IPS-18a (cell line): ENCODE measurements at regions not wholly inside any gene's neighbourhood (a gene's known extent, or its start where the extent isn't known, plus 50 kb on each side); places are given as distances from the start of the nearest gene placed in this dataset.

Experiments
- H3K27ac ChIP-seq: one replicate; pipeline ENCODE4 v1.5.1; 2013; ENCODE audit warnings: low read length
- H3K27me3 ChIP-seq: one replicate; pipeline ENCODE4 v1.6.1; 2013; ENCODE audit warnings: mild to moderate bottlenecking, low read length; ENCODE audit not compliant: control insufficient read depth, insufficient read depth
- H3K36me3 ChIP-seq: one replicate; pipeline ENCODE4 v1.6.1; 2013; ENCODE audit warnings: low read depth, low read length; ENCODE audit not compliant: control insufficient read depth
- H3K4me1 ChIP-seq: one replicate; pipeline ENCODE4 v1.6.1; 2013; ENCODE audit warnings: low read depth, low read length; ENCODE audit not compliant: control insufficient read depth
- H3K4me3 ChIP-seq: one replicate; pipeline ENCODE4 v1.5.1; 2013; ENCODE audit warnings: low read length
- H3K9ac ChIP-seq: one replicate; pipeline ENCODE4 v1.6.1; 2013; ENCODE audit warnings: mild to moderate bottlenecking, low read length, moderate library complexity
- H3K9me3 ChIP-seq: one replicate; pipeline ENCODE4 v1.6.1; 2013; ENCODE audit warnings: low read depth, low read length; ENCODE audit not compliant: control insufficient read depth

DNA sequence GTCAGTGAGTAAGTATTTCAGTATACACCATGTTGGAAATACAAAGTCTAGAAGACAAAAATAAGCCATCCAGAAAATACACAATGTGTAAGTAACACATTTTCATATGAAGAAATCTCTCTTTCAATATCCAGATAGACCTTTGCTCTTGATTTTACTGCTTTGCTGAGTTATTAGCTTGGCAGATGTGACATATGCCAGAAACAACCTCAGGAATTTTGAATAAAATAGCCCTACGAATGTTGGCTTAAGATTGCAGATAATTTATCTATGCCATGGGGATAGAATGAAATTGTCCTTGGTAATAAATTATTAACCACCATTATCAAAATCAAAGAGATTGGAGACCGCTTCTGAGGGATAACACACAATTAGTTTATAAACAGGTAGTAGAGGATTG, 1036.9 kb upstream of the EPHA7 start:
- H3K4me3 ChIP-seq, result no peak overlapping the region

GRCh38 chr6:94454231-94454630, 1034.9 kb upstream of the EPHA7 start:
- Histone ChIP-seq H3K4me1 (no peaks in the 10 kb centered on the region), H3K27ac (no peak overlapping the region), H3K27me3 (no peaks in the 10 kb centered on the region), H3K4me3 (no peak overlapping the region), H3K9ac (no peak overlapping the region), H3K9me3 (no peaks in the 10 kb centered on the region), H3K36me3 (no peaks in the 10 kb centered on the region)

More for the DNA sequence above, 1036.9 kb upstream of the EPHA7 start:
- Histone ChIP-seq H3K27ac (no peak overlapping the region), H3K4me1 (no peaks in the 10 kb centered on the region), H3K36me3 (no peaks in the 10 kb centered on the region), H3K27me3 (no peaks in the 10 kb centered on the region), H3K9ac (no peak overlapping the region), H3K9me3 (no peaks in the 10 kb centered on the region)

DNA sequence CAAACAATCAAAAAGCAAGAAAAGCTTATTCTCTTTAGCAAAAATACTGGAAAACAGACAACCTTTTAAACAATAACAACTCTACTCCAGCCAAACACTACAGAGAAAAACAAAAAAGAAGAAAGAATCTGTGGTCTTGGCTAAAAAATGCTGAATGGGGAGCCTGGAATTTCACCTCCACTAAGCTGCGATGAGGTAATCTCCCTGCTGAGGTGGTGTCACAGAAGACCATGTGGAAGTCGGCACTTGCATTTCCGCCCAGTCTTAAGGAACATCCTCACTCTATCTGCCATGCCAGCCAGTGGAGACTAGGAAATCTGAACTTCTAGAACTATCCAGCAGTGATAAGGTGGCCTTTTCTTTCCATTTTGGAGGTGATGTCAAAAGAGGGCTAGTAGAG, 1026.8 kb upstream of the EPHA7 start:
- H3K4me1 ChIP-seq, result no peaks in the 10 kb centered on the region
- no peak overlapping the region for H3K27ac ChIP-seq
- no peak overlapping the region for H3K4me3 ChIP-seq
- no peaks in the 10 kb centered on the region for H3K27me3 ChIP-seq
- H3K9ac ChIP-seq, result no peak overlapping the region
- H3K36me3 ChIP-seq, result no peaks in the 10 kb centered on the region
- no peaks in the 10 kb centered on the region for H3K9me3 ChIP-seq

- no peaks in the 10 kb centered on the region for H3K27me3 ChIP-seq
Observed at GRCh38 chr6:94443701-94444100, 1024.3 kb upstream of the EPHA7 start.

GRCh38 chr6:94424692-94425091, 1005.3 kb upstream of the EPHA7 start:
- Histone ChIP-seq H3K9me3 (no peaks in the 10 kb centered on the region), H3K4me1 (no peaks in the 10 kb centered on the region), H3K4me3 (no peak overlapping the region), H3K27me3 (no peaks in the 10 kb centered on the region), H3K27ac (no peak overlapping the region), H3K36me3 (no peaks in the 10 kb centered on the region), H3K9ac (no peak overlapping the region)

More at GRCh38 chr6:94443701-94444100, 1024.3 kb upstream of the EPHA7 start:
- H3K9ac ChIP-seq, result no peak overlapping the region
- no peak overlapping the region for H3K27ac ChIP-seq
- H3K36me3 ChIP-seq, result no peaks in the 10 kb centered on the region
- H3K4me3 ChIP-seq, result no peak overlapping the region
- H3K4me1 ChIP-seq, result no peaks in the 10 kb centered on the region
- H3K9me3 ChIP-seq, result no peaks in the 10 kb centered on the region

DNA sequence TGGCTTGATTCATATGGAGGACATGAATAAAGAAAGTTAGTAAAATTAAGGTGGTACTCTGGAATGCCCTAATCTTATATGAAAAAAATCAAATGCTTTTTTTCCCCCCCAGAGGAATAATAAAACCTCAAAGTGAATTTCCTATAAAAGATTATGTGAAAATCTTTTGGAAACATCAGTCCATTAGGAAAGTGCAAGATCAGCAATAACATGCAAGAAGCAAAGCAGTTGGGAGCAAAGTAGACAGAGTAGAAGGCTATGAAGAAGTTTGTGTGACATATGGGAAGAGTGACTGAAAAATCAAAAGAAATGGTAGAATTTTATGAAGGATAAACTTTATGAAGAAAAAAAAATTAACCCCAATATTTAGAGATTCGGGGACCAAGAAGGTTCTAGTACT, 998.0 kb upstream of the EPHA7 start:
- no peak overlapping the region for H3K9ac ChIP-seq
- no peak overlapping the region for H3K4me3 ChIP-seq
- no peak overlapping the region for H3K27ac ChIP-seq
- H3K36me3 ChIP-seq, result no peaks in the 10 kb centered on the region
- no peaks in the 10 kb centered on the region for H3K9me3 ChIP-seq
- H3K27me3 ChIP-seq, result no peaks in the 10 kb centered on the region
- H3K4me1 ChIP-seq, result no peaks in the 10 kb centered on the region

GRCh38 chr6:94414041-94414440, 994.7 kb upstream of the EPHA7 start:
- Histone ChIP-seq H3K9me3 (no peaks in the 10 kb centered on the region), H3K4me3 (no peak overlapping the region), H3K36me3 (no peaks in the 10 kb centered on the region), H3K27me3 (no peaks in the 10 kb centered on the region), H3K27ac (no peak overlapping the region), H3K4me1 (no peaks in the 10 kb centered on the region), H3K9ac (no peak overlapping the region)

GRCh38 chr6:94401311-94401710, 982.0 kb upstream of the EPHA7 start:
- H3K36me3 ChIP-seq, result no peaks in the 10 kb centered on the region
- H3K4me1 ChIP-seq, result peaks cover 5% of the 10 kb centered on the region
- H3K4me3 ChIP-seq, result no peak overlapping the region
- H3K27me3 ChIP-seq, result no peaks in the 10 kb centered on the region
- H3K9me3 ChIP-seq, result no peaks in the 10 kb centered on the region
- H3K9ac ChIP-seq, result no peak overlapping the region
- H3K27ac ChIP-seq, result no peak overlapping the region

GRCh38 chr6:94394822-94395221, 975.5 kb upstream of the EPHA7 start:
- H3K4me3 ChIP-seq, result no peak overlapping the region
- no peaks in the 10 kb centered on the region for H3K4me1 ChIP-seq
- no peak overlapping the region for H3K9ac ChIP-seq
- no peaks in the 10 kb centered on the region for H3K27me3 ChIP-seq
- H3K36me3 ChIP-seq, result no peaks in the 10 kb centered on the region
- no peaks in the 10 kb centered on the region for H3K9me3 ChIP-seq
- no peak overlapping the region for H3K27ac ChIP-seq

DNA sequence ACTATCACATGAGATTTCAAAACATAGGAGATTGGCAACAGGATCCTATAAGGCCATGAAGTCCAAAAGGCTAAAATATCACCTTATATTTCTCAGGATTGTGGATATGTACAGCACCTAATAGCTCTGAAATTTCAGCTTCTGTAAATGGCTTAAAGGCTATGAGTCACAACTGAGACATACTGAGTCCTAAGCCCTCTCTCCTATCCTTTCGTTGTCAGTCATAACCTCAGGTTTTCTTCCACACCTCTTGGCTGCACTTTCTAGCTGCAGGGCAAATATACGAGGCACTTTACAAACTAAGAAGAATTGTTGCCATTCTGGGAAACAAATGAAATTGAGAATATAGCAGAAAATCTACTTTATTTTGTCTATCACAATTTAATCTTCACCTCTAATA, 969.9 kb upstream of the EPHA7 start:
- Histone ChIP-seq H3K9ac (no peak overlapping the region), H3K4me1 (no peaks in the 10 kb centered on the region), H3K27ac (no peak overlapping the region), H3K36me3 (no peaks in the 10 kb centered on the region), H3K4me3 (no peak overlapping the region), H3K27me3 (no peaks in the 10 kb centered on the region), H3K9me3 (no peaks in the 10 kb centered on the region)

DNA sequence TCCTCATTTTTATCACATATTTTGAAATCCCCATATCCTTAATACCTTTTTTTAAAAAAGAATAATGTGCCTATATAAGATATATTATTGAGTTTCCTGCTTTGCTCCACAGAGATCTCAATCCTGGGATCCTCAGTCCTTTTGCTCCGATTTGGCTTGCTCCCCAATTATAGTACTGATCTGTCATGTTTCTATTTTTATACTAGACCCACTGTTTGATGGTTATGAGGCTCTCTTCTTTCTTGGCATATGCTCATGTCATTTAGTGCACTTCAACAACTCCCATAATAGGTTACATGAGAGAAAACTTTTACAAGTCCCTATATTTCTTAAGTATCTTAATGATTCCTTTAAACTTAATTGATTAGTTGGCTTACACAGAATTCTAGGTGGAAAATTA, 958.5 kb upstream of the EPHA7 start:
- Histone ChIP-seq H3K27ac (no peak overlapping the region), H3K27me3 (no peaks in the 10 kb centered on the region), H3K9me3 (no peaks in the 10 kb centered on the region), H3K4me3 (no peak overlapping the region), H3K36me3 (no peaks in the 10 kb centered on the region), H3K4me1 (no peaks in the 10 kb centered on the region), H3K9ac (no peak overlapping the region)

- no peak overlapping the region for H3K27ac ChIP-seq
- no peak overlapping the region for H3K4me3 ChIP-seq
- no peak overlapping the region for H3K9ac ChIP-seq
- H3K9me3 ChIP-seq, result no peaks in the 10 kb centered on the region
- no peaks in the 10 kb centered on the region for H3K4me1 ChIP-seq
- no peaks in the 10 kb centered on the region for H3K27me3 ChIP-seq
- no peaks in the 10 kb centered on the region for H3K36me3 ChIP-seq
Observed at GRCh38 chr6:94376876-94377275, 957.5 kb upstream of the EPHA7 start.
